ENCODE measurements at regions not wholly inside any gene's neighbourhood (a gene's known extent, or its start where the extent isn't known, plus 50 kb on each side); places are given as distances from the start of the nearest gene placed in this dataset.

DNA sequence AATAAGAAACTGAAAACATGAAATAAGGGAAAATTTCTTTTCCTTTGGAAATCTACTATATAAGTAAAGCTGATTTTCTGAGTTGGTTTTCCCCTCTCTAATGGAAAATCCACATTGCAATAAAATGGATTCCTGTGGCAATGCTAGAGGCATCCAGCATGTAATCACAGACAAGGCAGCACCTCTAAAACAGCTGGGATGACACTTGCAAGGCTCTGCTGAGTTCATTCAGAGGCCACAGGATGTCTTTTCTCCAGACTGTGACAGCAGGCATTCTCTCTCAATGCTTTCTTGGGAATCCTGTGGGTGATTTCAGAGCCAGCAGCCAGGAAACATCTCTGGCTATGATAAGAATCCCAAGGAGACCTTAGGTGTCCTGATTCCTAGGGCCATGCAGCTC is 201.3 kb upstream of the BLID start (continued):
- no peak for TF ChIP-seq ZBTB33 (IDR thresholded peaks at IDR 0.05; ENCODE audit: extremely low read depth, insufficient replicate concordance, low read length)
- TF ChIP-seq SRF (IDR thresholded peaks at IDR 0.05; ENCODE audit: low read depth) = no peak
- TF ChIP-seq CTCF (IDR thresholded peaks at IDR 0.05 in 2 of 3, conservative IDR thresholded peaks at IDR 0.05 in 1 of 3; ENCODE audit: borderline replicate concordance in 1 of 3, insufficient read depth in 1 of 3, low read depth in 2 of 3, low read length in 2 of 3) = no peak
- no peak for TF ChIP-seq CBX3 (IDR thresholded peaks at IDR 0.05; ENCODE audit: low read depth)
- TF ChIP-seq, protein P1, sequence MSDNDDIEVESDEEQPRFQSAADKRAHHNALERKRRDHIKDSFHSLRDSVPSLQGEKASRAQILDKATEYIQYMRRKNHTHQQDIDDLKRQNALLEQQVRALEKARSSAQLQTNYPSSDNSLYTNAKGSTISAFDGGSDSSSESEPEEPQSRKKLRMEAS (IDR thresholded peaks at IDR 0.05) = no peak

DNA sequence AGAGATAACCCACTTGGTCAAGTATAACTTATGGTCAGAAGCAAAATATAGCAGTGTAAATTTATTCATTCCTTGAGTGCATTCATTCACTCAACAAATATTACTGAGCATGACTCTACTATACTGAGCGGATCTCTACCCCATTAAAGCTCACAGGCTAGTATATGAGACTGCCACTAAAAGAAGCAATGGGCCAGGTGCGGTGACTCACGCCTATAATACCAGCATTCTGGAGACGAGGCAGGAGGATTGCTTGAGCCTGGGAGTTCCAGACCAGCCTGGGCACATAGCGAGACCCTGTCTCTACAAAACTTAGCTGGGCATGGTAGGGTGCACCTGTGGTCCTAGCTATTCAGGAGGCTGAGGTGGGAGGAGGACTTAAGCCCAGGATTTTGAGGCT is 197.6 kb upstream of the BLID start:
- H3K79me2 ChIP-seq (ENCODE audit: insufficient read depth, low read length) = no peaks in the 10 kb centered on the region
- H3K36me3 ChIP-seq (ENCODE audit: control insufficient read depth in 1 of 2, insufficient read depth in 2 of 2, low read length in 2 of 2) = no peaks in the 10 kb centered on the region
- DNase-seq (ENCODE audit: low read depth, low spot score) (no peak), ATAC-seq (no peak)
- BruUV-seq (replicated peaks) = no TSS peak
- CTCF ChIA-PET = no interaction called here
- H4K20me1 ChIP-seq (ENCODE audit: insufficient read depth) = no peaks in the 10 kb centered on the region
- 0 out of 2 replicates have a peak, but pooled peaks cover 3% of the 10 kb centered on the region for H3K27me3 ChIP-seq (ENCODE audit: insufficient read depth, low read length)
- H3K9ac ChIP-seq (ENCODE audit: low read length) = no peak overlapping the region
- H2AFZ ChIP-seq (ENCODE audit: low read depth, low read length, poor library complexity, severe bottlenecking) = no peak overlapping the region
- POLR2A ChIA-PET = interaction anchor here (0.9 kb wide), 1 partner anchor 9 kb away, joined by 3 read pairs; no protein-coding TSS in a partner anchor
- H3K9me3 ChIP-seq (ENCODE audit: control insufficient read depth in 1 of 2, insufficient read depth in 1 of 2, low read depth in 1 of 2, low read length in 2 of 2) = no peaks in the 10 kb centered on the region
- H3K4me2 ChIP-seq (ENCODE audit: low read length) = no peak overlapping the region
- no peak overlapping the region for H3K4me3 ChIP-seq (replicated peaks in 1 of 2; ENCODE audit: low read depth in 1 of 2, low read length in 2 of 2)
- RAD21 ChIA-PET (ENCODE audit: low non-redundant PET in 1 of 2, low total read pairs in 2 of 2, uncharacterized antibody in 2 of 2, unreplicated experiment in 2 of 2) = no interaction called here
- no peaks in the 10 kb centered on the region for H3K4me1 ChIP-seq (ENCODE audit: control insufficient read depth in 1 of 2, insufficient read depth in 2 of 2, low read length in 2 of 2)
- H3K27ac ChIP-seq (ENCODE audit: low read depth, low read length) = no peak overlapping the region
- TF ChIP-seq JUND (IDR thresholded peaks at IDR 0.05) (no peak), RAD21 (IDR thresholded peaks at IDR 0.05; ENCODE audit: low read depth) (no peak), EZH2 (IDR thresholded peaks at IDR 0.05) (no peak), CTCF (IDR thresholded peaks at IDR 0.05 in 2 of 3, conservative IDR thresholded peaks at IDR 0.05 in 1 of 3; ENCODE audit: borderline replicate concordance in 1 of 3, insufficient read depth in 1 of 3, low read depth in 2 of 3, low read length in 2 of 3) (no peak), ZFX (IDR thresholded peaks at IDR 0.05) (no peak)
- TF ChIP-seq, protein P1 (IDR thresholded peaks at IDR 0.05) = no peak
- intact Hi-C loops (cut with micrococcal nuclease) = no loop called here
- no peaks in the 10 kb centered on the region for H3K9me2 ChIP-seq (ENCODE audit: insufficient read depth)

Data from HCT116 (cell line).